ACC112 (cell line): ENCODE measurements at regions not wholly inside any gene's neighbourhood (a gene's known extent, or its start where the extent isn't known, plus 50 kb on each side); places are given as distances from the start of the nearest gene placed in this dataset.
"Not testable (repeated sequence)": the region's sequence is repeated elsewhere in the genome, so short reads cannot be mapped to it uniquely, and the experiment has no call there.

ENCODE experiments used
- H2AFZ ChIP-seq: fragments of 200-600 bp; sonication (generic); one replicate; pipeline ENCODE4 v1.6.0; 2017; ENCODE audit warnings: antibody characterized with exemption, low read length; ENCODE audit not compliant: unreplicated experiment
- H3K27ac ChIP-seq: fragments of 200-600 bp; sonication (generic); 2 replicates; pipeline ENCODE4 v1.5.1; 2014; ENCODE audit warnings: low read depth, mild to moderate bottlenecking, antibody characterized with exemption, low read length, moderate library complexity
- H3K27me3 ChIP-seq: fragments of 200-600 bp; sonication (generic); 2 replicates; pipeline ENCODE4 v1.6.1; 2014; ENCODE audit warnings: mild to moderate bottlenecking, antibody characterized with exemption, low read length, moderate library complexity, mixed read lengths; ENCODE audit not compliant: insufficient read depth
- H3K36me3 ChIP-seq: fragments of 200-600 bp; sonication (generic); 2 replicates; pipeline ENCODE4 v1.6.1; 2016; ENCODE audit warnings: mild to moderate bottlenecking, antibody characterized with exemption, low read length, moderate library complexity, mixed read lengths; ENCODE audit not compliant: insufficient read depth
- H3K4me1 ChIP-seq: fragments of 200-600 bp; sonication (generic); one replicate; pipeline ENCODE4 v1.6.1; 2016; ENCODE audit warnings: low read length, mixed read lengths; ENCODE audit not compliant: insufficient read depth, unreplicated experiment, control insufficient read depth
- H3K4me3 ChIP-seq: fragments of 200-600 bp; sonication (generic); 2 replicates; pipeline ENCODE4 v1.5.1; 2014; ENCODE audit warnings: mild to moderate bottlenecking, low read depth, low read length
- H3K79me2 ChIP-seq: fragments of 200-600 bp; sonication (generic); one replicate; pipeline ENCODE4 v1.6.0; 2016; ENCODE audit warnings: low read length; ENCODE audit not compliant: control insufficient read depth, unreplicated experiment, insufficient read depth

DNA sequence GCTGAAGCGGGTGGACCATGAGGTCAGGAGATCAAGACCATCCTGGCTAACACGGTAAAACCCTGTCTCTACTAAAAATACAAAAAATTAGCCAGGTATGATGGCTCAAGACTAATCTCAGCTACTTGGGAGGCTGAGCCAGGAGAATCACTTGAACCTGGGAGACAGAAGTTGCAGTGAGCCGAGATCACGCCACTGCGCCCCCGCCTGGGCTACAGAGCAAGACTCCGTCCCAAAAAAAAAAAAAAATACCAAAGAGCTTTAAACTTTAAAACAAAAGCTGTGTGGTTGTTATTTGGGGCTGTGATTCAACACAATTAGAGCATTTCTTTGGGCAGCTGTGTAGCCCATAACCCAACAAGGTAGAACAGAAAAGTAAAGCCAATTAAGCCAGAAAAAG lies 259.9 kb downstream of the GALC start:
- not testable (repeated sequence) for H2AFZ ChIP-seq, H3K79me2 ChIP-seq, H3K27ac ChIP-seq, H3K4me3 ChIP-seq, H3K4me1 ChIP-seq, H3K27me3 ChIP-seq, H3K36me3 ChIP-seq

DNA sequence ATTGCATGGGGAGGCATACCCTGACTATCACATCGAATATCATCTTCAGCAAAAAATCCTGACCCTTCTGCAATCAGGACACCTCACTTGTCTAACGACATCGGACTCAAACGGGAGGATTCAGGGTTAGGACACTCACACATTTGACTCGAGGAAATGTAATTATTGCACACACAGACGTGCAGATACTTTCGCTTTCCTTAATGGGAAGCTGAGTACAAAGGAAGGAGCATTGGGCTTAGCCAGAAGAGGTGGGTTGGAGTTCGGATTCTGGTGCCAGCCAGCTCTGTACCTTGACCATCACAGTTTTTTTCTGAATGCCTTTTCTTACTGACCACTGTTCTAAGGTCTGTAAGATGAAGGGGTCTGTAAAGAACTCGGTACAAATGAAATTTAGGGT lies 260.4 kb downstream of the GALC start:
- H3K4me1 ChIP-seq = no peaks in the 10 kb centered on the region
- no peaks in the 10 kb centered on the region for H3K27me3 ChIP-seq
- no peak overlapping the region for H3K27ac ChIP-seq
- H3K79me2 ChIP-seq = no peaks in the 10 kb centered on the region
- H3K4me3 ChIP-seq = no peak overlapping the region
- H3K36me3 ChIP-seq = no peaks in the 10 kb centered on the region
- no peak overlapping the region for H2AFZ ChIP-seq

DNA sequence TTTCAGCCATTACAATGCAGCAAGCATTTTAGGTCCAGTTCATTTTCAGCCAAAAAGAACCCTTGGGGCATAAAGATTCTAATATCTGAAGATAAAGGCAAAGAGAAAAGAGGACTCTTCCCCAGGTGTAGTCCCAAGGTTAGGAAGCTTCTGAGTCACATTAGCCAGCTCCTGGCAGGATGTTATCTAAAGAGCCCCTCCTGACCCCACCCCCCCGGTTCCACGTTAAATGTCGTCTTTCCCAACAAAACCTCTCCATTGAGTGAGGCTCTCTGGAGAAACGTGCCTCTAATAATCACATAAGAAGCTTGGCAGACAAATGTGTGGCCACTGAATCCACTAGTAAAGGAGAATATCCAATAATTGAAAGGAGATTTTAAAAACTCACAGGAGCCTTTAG lies 267.7 kb downstream of the GALC start:
- no peaks in the 10 kb centered on the region for H3K36me3 ChIP-seq

DNA sequence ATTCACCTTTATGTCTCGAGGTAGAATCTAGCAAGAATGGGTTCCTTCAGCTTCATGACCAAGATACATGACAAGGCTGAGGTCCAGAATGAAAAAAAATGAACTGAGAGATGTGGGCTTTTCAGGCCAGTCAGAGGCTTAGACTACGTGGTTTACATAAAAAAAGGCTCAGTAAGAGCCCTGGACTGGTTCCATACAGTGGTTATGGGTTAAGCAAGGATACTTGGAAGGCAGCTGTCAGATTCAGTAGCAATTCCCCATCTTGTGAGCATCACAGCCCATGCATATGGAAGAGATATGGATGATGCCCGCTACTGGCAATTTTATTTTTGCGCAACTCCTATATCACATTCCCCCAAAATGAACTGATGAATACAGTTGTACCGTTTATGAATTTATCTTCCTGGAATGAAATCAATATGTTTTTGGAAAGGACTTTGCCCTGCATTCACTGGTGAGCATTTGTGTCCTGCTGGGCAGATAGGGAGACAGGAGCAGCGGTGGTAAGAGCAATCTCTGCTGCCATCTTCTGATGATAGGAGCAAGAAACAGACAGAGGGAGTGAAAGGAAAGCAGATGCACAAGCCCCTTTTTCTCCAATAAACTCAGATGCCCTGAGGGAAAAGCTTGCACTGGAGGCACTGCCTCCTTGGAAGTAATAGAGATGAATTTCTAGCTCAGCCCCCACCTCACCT lies 280.4 kb downstream of the GALC start:
- Histone ChIP-seq H3K27ac (no peak overlapping the region), H3K79me2 (no peaks in the 10 kb centered on the region), H3K4me1 (no peaks in the 10 kb centered on the region), H3K27me3 (no peaks in the 10 kb centered on the region), H3K36me3 (no peaks in the 10 kb centered on the region), H3K4me3 (no peak overlapping the region), H2AFZ (no peak overlapping the region)

More for the DNA sequence above, 267.7 kb downstream of the GALC start:
- Histone ChIP-seq H3K27ac (no peak overlapping the region), H3K27me3 (no peaks in the 10 kb centered on the region), H2AFZ (no peak overlapping the region), H3K4me3 (no peak overlapping the region), H3K4me1 (no peaks in the 10 kb centered on the region), H3K79me2 (no peaks in the 10 kb centered on the region)

DNA sequence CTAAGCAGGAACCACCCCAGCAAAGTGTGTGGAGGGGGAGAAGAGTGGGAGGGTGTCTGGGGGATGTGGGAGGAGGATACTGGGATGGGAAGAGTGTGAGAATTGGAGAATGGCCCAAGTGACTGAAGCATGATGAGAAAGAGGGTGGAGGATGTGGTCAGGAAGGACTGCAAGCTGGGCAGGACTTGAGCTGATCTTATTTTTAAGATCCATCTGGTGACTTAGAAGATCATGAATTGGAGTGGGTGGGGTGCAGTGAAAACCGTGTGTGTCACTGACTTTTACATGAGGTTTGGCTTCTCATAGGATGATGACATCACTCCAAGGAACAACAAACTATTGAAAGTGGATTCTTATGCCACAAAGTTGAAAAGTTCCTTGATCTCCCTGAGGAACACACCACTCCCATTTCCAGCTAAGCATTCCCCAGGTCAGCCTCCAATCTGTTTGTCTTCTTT lies 287.5 kb downstream of the GALC start:
- H3K27me3 ChIP-seq = no peaks in the 10 kb centered on the region
- H2AFZ ChIP-seq = no peak overlapping the region
- H3K4me1 ChIP-seq = no peaks in the 10 kb centered on the region
- H3K27ac ChIP-seq = no peak overlapping the region
- H3K79me2 ChIP-seq = no peaks in the 10 kb centered on the region
- H3K36me3 ChIP-seq = no peaks in the 10 kb centered on the region
- H3K4me3 ChIP-seq = no peak overlapping the region

DNA sequence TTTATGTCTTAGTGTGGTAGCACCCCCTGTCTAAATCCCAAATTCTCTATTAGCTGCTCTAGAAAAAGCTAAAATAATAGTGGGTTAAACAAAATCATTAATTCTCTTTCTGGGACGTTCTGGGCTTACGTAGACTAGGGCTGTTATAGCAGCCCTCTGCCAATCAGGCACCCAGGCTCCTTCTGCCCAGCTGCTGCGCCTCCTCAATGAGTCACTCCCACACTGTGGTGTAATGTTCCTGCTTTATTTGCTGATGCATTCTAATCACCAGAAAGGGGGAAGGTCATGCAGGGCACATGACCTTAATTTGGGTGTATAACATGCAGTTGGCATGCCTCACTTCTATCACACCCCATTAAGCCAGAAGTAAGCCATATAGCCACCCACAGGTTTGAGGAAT lies 294.5 kb downstream of the GALC start:
- H2AFZ ChIP-seq = no peak overlapping the region
- H3K27me3 ChIP-seq = no peaks in the 10 kb centered on the region
- H3K4me3 ChIP-seq = no peak overlapping the region
- H3K27ac ChIP-seq = no peak overlapping the region
- no peaks in the 10 kb centered on the region for H3K79me2 ChIP-seq
- H3K4me1 ChIP-seq = no peaks in the 10 kb centered on the region
- no peaks in the 10 kb centered on the region for H3K36me3 ChIP-seq

DNA sequence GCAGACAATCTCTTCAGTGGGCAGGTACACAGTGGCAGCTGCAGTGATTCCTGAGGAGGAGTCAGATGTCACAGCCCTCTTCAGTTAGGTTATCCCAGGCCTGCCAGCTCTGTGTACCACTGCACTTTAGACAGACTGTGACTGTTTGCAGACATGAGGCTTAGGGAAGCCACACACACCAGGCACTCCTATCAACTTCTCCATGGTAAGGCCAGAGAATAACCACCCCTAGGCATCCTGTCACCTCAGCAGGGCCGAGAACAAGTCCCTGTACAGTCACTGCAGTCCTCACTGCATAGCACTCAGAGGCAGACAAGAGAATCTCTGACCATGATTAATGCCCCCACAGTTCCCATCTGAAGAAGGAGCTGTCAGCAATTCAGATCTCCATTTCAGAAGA lies 296.5 kb downstream of the GALC start:
- H3K79me2 ChIP-seq = no peaks in the 10 kb centered on the region
- no peak overlapping the region for H2AFZ ChIP-seq
- no peak overlapping the region for H3K4me3 ChIP-seq
- no peak overlapping the region for H3K27ac ChIP-seq
- H3K27me3 ChIP-seq = no peaks in the 10 kb centered on the region
- H3K4me1 ChIP-seq = no peaks in the 10 kb centered on the region
- H3K36me3 ChIP-seq = no peaks in the 10 kb centered on the region

DNA sequence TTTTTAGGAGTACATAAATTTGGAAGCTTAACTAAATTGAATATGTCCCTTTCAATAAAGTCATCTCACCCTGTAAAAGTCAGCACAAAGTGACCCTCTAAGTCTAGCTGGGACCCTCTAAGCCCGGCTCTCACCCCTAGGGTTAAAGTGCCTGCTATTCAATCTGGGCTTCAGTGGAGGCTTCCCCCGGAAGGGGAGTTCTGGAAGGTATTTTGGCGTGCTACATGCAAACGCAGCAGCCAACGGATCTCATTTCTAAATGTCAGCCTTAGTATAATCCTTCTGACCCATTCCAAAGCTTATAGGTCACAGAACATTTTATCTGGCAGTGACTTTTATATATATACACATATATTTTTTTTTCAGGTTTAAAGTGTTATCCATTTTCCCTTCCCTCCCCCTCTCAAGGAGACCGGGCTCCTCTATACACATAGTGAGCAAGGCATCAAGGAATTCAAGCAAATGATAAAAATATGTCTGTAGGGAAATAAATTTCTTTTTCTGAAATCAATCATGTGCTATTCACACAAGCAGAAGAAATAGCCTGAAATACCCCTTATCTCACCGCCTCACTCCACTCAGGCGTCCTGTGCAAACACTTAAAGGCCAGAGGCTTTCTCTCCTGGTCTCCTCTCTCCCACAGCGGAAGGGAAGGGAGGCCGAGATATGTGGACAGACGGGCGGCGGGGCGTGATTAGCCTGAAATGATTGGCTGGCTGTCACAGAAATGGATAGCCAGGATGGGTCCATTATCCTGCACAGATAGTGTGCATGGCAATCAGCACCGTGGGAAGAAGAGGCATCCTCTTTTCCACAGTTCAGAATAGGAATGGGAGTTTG lies 301.7 kb downstream of the GALC start:
- Histone ChIP-seq H2AFZ (no peak overlapping the region), H3K27me3 (no peaks in the 10 kb centered on the region), H3K36me3 (no peaks in the 10 kb centered on the region), H3K27ac (no peak overlapping the region), H3K79me2 (no peaks in the 10 kb centered on the region), H3K4me3 (no peak overlapping the region), H3K4me1 (no peaks in the 10 kb centered on the region)

DNA sequence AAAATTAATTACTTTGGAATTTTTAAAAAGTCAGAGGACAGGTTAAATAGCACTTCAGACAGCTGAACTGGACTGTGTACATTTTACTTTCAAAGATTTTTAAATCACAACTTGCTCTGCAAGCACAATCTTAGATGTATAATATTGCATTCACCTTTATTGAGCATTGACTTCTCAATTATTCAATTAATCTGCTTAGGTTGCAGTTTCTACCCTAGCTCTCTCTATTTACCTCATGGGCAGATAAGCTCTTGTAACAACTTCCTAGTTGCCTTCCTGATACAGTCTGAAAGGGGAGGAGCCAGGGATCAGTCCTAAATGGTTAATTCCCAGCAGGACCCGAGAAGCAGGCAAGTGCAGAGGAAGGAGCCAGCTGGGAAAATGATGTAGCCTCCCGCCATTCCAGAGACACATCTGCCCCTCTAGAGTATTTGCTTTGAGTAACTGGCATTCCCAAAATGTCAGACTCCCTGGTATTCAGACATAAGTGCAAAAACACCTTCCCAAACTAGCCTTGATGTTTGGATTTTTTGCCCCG lies 302.8 kb downstream of the GALC start:
- no peaks in the 10 kb centered on the region for H3K79me2 ChIP-seq
- H3K4me3 ChIP-seq = no peak overlapping the region
- no peak overlapping the region for H2AFZ ChIP-seq
- H3K4me1 ChIP-seq = no peaks in the 10 kb centered on the region
- no peak overlapping the region for H3K27ac ChIP-seq
- no peaks in the 10 kb centered on the region for H3K27me3 ChIP-seq
- no peaks in the 10 kb centered on the region for H3K36me3 ChIP-seq

DNA sequence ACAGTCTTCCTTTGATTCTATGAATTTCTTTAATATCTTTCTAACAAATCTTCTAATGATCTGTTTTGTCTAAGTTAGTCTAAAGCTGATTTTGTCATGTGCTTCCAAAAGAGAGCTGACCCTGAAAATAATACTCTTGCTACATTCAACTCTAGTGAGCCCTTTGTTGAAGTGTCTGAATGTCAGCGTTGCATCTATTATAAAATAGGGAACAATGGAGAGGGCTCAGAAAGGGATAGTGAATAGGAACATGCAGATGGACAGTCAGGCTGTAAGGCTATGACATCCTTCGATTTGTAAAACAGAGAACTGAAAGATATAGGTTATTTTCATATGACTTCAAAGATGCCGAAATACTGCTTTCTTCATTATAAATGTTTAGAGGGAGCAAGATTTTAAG lies 304.5 kb downstream of the GALC start:
- Histone ChIP-seq H3K36me3 (no peaks in the 10 kb centered on the region), H3K27me3 (no peaks in the 10 kb centered on the region), H2AFZ (no peak overlapping the region), H3K4me1 (no peaks in the 10 kb centered on the region), H3K27ac (no peak overlapping the region), H3K79me2 (no peaks in the 10 kb centered on the region), H3K4me3 (no peak overlapping the region)

DNA sequence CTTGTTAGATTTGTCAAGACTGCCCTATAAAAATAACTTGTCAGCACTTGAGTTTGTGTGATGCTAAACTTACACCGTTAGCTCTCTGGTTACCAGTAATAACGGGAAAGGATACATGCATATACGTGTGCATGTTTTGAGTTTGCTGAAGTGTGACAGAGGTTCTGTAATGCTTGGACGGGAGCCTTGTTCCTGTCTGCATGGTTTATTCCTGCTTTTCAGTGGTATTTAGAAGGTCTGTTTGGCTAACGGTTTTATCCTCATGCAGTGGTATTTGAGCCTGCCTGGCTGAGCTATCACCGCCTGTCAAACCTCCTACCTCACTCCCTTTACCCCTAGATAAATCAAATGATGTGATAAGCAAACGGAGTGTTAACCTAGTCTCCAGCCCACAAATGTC lies 305.6 kb downstream of the GALC start:
- no peaks in the 10 kb centered on the region for H3K36me3 ChIP-seq
- H3K4me3 ChIP-seq = no peak overlapping the region
- H2AFZ ChIP-seq = no peak overlapping the region
- H3K79me2 ChIP-seq = no peaks in the 10 kb centered on the region
- no peak overlapping the region for H3K27ac ChIP-seq
- H3K27me3 ChIP-seq = no peaks in the 10 kb centered on the region
- H3K4me1 ChIP-seq = no peaks in the 10 kb centered on the region
